Brain pericyte (primary cell): ENCODE measurements at regions not wholly inside any gene's neighbourhood (a gene's known extent, or its start where the extent isn't known, plus 50 kb on each side); places are given as distances from the start of the nearest gene placed in this dataset.

Experiments
- DNase-seq: peaks from one replicate; pipeline ENCODE4 v3.0.0-alpha.2; 2012; ENCODE audit warnings: low read depth, low spot score

DNA sequence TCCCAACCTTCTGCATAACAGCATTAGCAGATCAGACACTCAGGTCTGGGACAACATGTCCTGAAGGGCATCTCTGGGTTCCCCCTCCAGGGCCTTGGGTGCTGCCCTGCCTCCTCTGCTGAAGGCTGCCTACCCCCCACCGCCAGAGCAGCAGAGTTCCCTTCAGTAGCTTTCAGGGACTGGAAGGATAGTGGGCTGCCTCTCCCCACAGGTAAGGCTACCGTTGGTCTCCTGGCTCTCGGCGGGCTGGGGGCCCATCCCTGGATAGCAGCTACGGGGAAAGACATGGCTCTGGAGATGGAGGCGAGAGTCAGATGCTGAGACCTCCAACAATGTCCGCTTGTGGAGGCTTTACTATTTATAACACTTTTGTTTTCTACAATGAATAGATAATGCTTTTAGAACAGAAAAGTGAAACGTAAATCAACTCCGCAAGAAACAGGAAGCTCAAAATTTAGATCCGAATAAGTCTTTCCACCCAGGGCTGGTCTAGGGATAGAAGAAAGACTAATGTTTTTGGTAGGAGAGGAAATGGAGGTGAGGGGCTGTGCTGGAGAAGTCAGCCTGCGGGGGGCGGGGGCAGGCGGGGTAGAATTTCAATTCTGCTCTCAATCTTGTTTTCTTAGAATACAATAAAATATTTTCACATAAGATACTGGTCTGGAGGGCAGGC is 58.4 kb downstream of the ARL4C start:
- no peak for DNase-seq

DNA sequence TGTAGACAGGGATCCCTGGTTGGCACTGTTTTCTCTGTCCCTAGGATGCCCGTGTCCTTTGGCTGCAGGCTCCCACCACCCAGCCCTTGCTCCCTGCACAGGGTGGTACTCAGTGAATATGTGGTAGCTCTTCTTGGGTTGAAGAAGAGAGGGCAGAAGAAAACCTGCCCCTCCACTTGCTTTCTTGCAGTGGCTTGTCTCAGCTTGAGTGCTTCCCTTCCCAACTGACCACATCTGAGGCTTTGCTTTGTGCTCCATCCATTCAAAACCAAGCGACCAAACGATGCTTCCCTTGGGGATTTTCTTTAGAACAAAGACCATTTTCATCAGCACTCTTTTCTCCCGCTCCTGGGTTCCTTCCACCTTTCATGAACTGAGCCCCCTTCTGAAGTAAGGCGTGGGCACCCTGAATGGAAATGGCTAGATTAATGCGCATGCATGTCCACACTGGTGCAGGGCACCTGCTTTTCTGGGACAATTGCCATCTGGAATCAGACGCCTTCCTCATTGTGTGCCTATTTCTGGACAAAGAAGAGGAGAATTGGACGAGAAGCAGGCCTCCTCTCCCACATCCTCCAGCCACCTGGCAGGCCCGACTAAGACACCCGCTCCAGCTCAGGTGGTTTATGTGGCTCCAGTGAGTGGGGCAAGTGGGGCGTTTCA is 59.1 kb downstream of the ARL4C start:
- DNase-seq: no peak

DNA sequence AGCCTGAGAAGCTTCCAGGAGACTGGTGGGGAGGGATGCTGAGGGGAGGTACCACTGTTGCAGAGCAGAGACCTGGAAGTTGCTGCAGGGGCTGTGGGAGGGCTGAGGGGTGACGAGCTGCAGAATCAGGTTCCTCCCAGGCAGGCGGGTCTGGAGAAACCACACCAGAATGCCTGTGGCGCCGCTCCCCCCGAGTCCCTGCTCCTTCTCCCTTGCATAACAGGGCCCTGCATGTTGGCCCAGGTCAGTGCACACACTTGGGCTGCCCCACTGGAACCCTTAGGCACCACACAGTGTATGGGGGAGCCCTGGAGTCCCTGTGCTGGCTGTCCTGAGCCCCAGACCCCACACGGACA is 60.4 kb downstream of the ARL4C start:
- no peak for DNase-seq

DNA sequence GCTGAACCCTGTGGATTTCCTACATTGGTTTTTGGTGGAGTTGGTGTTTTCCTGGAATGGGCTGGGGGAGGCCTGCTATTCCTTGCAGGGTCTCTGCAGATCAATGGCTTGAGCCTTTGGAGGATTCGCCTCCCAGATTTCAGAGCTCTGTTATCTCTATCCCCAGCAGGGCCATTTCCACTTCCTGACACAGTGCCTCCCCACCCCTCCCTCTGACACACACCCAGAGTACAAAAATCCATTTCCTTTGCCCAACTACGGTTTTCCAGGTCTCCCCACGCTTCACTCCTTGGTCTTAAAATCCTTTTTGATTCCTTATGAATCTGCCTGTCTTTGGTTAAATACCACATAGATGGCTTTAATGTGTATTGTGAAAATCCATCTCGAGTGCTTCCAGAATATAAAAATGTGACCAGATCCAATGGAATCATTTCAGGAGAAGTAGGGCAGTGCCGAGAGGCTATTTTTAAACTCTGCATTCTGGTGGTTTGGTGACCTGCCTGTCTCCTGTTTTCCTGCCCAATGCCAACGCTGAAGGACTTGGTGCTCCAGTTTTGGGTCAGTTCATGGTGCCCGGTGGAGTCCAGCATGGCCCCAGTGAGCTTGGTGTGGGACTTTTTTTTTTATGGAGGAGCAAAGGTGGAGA is 60.9 kb downstream of the ARL4C start:
- DNase-seq: no peak

DNA sequence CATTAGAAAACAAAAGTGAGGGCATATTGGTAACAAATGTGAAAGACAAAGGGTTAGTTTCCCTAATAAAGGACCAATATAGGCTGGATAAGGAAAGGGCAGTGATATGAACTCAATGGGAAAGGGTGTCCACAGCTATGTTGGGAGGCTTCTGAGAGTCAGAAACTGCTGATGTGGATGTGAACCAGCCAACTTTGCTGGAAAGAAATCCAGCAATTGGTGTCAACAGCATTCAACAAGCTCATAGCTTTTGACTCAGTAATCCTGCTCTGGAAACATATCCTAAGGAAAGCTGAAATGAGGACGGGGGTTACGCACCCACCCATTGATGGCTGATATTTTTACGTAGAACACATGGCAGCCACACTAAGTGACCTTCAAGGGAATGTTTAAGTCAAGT is 63.7 kb downstream of the ARL4C start:
- DNase-seq: no peak

DNA sequence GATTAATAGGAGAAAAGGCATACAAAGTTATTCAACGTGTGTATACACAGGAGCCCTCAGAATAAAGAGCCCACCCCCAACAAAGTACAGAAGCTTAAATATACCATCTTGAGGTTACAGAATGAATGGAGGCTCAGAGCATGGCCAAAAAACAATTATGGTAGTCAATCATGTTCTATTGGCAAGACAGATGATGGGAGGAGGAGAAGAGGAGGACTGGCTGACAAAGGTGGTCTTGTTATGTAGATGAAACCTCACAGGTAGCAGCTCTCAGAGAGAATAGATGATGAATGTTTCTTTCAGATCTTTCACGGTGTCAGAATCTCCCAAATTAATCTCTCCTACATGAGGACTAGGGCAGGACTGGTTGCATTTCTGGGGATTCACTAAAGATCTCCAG is 66.0 kb downstream of the ARL4C start:
- DNase-seq: no peak

DNA sequence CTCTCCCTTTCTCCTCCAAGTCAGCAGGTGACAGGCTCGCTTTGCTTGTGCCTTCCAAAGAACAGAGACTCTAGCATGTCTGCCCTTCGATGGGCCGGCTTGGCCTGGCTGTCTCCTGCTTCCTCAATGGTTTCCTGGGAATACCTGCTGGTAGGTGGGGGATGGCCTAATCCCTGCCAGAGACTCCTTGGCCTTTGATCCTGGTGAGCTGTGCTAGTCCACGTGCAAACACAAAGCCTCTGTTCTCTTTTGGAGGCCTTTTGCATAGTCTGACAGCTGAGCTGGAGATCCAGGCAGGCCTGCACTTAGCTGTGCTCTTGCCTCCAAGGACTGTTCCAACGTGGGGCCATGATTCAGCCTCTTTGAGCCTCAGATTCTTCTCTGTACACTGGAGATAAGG is 67.6 kb downstream of the ARL4C start:
- no peak for DNase-seq

DNA sequence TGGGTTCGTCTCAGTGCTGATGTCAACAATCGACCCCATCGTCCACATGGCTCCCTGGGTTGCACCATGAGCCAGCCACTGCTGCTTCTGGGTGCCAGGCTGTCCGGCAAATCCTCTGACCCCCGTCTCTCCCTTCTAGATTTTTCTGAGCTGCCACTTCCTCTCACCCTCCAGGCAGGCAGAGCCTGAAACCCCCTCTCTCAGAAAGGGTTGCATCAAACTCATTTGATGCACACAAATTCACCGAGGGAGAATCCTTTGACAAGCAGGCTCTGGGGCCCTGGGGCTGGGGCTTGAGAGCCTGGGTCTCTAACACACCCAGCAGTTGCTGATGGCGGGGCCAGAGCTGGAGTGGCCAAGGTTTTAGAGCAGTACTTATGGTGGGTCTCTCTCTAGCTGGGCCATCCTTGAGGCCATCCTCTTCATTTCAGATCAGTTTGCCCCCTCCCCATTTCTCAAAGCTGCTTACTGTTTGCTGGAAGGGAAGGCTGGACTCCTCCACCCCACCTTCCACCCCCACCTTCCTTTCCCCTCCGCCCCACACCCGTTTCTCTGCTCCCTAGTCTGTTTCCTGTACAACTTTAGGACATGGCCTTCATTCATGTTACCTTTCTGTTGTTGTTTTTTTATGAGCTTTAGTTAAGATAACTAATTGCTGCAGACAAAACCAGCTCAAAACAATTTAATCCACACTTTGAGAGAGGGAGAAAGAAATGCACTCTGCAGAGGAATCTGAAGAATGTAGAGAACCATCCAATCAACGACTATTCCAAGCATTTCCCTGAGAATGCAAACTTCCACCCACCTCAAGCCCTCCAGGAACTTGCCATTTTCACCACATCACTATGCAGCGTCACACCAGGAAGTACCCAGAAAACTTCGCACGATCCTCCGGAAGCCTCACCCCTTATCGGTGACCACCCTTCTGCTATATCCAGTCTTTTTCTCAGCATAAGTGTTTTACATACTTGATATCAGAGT is 69.5 kb downstream of the ARL4C start:
- no peak for DNase-seq

DNA sequence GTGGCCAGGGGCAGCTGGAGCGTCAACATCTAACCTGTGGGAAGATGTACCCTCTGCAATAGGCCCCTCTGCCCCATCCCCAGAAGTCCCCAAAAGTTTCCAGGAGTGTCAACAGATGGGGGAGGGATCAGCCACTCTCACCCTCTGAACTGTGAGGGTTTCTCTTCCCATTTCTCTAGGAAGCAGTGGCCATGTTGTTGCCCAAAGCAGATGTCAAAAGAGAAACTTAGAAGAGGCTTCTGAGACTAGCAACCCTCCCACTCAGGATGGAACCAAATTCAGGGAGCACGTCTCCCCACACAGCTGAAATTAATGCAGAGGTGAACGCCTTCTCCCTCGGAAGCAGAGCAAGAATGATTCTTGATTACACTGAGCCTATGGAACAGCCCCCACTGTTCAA is 70.3 kb downstream of the ARL4C start:
- no peak for DNase-seq

DNA sequence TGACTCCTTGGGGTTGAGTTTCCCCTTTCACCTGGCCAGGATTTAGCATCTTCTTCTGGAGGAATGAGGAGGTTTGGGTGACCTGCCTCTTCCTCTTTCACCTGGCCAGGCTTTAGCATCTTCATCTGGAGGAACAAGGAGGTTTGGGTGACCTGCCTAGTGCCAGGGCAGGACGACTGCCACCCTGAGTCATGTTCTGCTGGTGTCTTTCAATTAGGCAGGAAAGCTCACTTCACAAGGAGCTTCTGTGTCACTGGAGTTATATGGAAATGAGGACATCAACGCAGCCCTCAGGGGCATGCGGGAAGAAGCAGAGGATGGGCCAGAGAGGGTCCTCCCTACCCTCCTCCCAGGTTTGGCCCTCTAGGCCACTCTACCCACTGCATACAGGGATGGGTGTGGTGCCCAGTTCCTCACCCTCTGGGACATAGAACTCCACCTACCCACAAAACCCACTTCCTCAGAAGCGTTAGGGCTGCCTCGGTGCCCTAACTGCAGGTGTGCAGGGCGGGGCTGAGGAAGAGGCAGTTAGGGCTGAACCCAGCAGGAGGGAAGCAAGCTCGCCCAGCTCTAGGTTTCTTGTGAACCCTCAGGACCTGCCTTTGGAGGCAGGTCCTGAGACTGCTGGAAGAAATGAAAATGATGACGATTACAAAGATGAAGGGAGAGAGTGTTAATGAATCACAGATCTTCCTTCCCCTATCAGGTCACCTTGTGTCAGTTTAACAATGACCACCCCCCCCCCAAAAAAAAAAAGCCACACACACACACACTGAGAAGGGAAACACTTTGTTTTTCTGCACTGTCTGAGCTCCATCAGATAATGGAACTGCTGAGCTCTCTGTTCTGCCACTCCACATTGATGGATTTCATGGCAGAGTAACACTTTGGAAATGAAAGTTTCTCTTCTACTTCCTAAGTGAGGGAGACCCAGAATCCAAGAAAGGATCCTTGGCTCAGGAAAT is 71.0 kb downstream of the ARL4C start:
- no peak for DNase-seq

DNA sequence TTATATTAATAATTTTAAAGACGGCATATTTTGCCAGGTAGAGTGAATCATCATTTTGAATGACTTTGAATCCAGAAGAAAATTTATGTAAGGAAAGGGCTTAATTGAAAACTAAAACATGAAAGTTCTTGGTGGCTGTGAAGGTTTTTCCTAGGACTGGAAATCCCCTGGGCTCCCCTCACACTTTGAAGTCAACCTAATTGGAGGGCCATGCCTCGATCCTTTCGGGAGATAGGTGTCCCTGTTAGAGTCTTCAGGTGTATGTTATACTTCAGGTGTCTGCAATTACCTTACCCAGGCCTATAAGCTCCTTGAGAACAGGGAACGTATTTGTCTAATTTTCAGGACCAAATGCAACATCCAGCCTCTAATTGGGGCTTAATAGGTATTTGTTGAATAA is 73.0 kb downstream of the ARL4C start:
- no peak for DNase-seq

DNA sequence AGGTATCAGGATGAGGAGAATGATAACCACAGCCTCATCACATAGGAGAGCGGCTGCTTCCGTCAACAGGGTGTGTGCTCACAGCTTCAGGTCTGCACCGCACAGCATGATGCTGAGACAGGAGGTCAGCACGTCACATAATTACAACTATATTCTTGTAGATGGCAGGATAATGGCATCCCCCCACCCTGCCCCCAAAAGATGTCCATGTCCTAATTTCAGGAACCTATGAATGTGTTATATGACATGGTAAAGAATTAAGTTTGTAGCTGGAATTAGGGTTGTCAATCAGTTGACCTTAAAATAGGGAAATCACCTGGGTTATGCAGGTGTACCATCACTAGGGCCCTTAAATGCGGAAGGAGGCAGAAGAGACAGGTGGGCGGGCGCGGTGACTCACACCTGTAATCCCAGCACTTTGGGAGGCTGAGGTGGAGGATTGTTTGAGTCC is 73.9 kb downstream of the ARL4C start:
- DNase-seq: no peak

DNA sequence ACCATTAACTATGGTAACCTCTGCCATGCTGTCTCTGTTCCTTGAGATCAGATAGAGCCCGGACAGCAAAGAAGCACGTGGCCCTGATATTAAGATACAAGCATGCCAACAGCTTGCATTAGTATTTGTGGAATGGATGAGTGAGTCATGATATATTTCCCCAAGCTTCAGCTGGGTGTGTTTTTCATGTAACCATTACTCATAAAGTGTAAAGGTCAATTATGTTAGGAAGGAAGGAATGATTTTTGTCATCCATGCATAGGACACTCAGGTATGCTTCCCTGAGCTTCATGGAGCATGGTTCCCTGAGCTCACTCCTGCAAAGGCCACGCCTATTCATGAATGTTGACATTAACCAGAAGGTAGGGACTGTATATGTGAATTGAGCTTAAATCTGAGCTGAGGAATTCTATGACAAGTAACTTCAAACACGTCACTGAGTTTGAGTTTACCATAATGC is 74.6 kb downstream of the ARL4C start:
- no peak for DNase-seq

DNA sequence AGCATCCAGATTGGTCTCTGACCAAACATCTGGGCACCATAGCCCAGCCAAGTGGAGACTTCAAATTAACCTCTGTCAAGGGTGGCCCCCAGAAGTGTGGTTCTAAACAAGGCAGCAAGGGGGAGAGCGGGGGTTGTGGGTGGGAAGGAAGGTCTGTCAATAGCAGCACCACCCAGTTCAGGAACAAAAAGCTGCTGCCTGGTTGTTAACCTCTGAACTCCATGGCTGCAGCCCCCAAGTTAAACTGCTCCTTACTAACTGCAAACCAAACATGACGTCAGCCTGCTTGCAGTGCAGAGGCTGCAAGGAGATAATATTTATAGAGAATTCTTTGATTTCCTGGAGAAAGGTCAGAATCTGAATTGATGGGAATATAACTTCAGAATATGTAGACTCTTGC is 76.5 kb downstream of the ARL4C start:
- no peak for DNase-seq

DNA sequence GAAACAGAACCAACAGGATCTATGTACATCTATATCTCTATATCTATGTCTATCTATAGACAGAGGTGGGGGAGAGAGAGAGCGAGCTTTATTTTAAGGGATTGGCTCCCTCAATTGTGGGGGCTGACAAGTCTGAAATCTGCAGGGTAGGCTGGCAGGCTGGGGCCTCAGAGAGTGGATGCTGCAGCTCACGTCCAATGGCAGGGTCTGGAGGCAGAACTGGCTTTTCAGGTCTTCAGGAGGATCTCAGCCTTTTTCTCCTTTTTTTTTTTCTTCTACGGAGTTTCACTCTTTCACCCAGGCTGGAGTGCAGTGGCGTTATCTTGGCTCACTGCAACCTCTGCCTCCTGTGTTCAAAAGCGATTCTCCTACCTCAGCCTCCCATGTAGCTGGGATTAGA is 77.2 kb downstream of the ARL4C start:
- DNase-seq: no peak

DNA sequence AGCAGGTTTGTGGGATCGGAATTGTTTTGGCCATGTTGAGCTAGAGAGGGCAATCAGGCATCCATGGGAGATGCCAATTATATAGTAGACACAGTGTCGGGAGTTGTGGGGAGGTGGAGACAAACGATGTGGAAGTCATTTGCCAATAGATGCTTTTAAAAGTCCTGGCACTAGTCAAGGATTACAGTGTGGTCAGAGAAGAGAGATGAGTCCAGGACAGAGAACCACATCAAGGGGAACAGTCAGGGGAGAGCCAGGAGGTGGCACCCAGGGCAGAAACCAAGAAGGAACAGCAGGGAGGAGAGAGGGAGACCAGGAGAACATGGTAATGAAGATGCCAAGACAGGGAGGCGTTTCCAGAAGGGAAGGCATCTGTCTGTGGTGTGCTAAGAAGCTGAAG is 81.2 kb downstream of the ARL4C start:
- no peak for DNase-seq

DNA sequence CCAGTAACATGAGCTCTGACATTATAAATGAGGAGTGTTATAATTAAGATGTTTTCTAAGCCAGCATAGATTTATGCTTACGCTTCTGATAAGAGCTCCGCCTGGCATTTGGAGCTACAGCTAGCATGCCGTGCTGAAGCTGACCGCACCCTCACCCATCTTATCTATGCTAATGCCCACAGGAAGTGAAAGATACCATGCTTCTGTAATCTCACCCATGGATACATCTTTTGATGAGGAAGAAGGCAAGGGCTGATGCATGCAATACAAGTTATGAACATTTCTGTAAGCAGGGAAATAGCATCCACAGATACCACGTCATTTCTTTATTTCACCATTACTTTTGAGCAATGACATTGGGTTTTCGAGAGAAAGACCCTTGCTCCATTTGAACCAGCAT is 82.3 kb downstream of the ARL4C start:
- DNase-seq: no peak

DNA sequence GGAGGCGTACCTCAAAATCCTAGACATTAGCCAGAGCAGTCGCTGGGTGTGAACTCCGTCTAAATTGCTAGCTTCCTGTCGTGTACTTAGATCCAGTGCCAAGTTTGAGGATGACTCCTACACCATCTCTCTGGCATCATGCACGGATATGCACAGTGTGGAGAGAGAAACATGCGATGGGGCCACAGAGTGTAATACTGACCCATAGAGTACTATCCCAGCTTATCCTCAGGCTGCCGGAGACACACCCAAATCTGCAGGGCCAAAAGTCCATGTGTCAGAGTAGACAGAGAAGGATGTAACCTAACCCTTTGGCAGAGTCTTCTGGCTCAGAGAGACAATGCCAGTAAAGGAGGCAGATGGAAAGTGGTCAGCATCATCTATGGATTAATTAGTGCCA is 84.2 kb downstream of the ARL4C start:
- DNase-seq: no peak

DNA sequence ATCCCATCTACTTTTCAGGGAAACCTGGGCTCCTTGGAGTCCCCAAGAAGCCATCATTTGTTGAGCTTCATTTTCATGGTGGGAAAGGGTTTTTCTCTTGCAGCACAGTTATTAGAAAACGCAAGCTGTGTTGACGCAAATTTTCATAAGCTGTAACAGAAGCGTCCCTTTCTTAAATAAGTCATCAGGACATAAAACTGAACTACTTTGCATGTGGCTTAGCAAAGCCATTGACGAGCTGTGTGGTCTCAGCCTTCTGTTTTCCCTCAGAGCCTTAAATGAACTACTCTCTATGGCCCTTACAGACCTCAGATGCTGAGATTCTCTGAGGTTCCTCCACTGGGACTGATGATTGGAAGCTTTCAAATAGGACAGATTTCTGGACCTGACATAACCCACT is 85.1 kb downstream of the ARL4C start:
- DNase-seq: no peak

DNA sequence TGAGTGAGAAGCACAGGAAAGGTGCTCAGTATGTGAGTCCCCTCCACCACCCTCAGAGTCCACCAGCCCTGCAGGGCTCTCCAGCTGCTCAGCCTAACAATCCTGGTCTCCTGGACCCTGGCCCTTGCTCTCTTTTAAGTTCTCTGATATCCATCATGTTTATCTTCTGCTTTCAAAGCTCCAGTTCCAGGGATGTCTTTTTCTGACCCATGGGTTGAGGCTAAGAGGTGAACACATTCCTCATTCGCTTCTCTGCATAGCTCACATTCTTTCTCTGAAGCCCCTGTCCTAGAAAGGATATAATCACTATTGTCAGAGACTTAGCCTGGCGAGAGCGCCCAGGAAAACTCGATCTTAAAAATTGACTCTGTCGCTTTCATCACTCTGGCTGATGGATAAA is 86.4 kb downstream of the ARL4C start:
- no peak for DNase-seq

DNA sequence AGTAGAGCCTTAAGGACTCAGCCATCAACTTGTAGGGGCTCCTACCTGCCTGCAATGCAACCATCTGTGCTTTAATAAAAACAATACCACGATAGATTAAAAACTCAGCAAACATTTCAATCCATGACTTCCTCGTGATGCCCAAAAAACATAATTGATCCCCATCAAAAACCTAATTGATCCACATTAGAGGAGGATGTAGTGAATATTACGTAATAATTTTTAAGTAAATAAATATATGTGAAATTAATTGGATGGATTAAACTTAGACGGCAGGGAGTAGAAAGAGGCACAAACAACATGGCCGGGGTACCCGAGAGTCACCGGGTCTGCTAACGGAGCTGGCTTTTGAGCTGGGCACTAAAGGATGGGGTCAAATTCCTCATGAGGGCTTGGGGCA is 87.3 kb downstream of the ARL4C start:
- DNase-seq: no peak
